Esophagus muscularis mucosa (tissue), 3 donors: ENCODE measurements at regions not wholly inside any gene's neighbourhood (a gene's known extent, or its start where the extent isn't known, plus 50 kb on each side); places are given as distances from the start of the nearest gene placed in this dataset.
A peak's percentile ranks its signal among the peaks of the same experiment; 100 is the strongest.

Experiments
- POLR2A ChIP-seq: fragments of 450-650 bp; IDR thresholded peaks from one replicate; pipeline ENCODE4 v1.6.1; 2017; ENCODE audit warnings: antibody characterized with exemption, moderate library complexity, mild to moderate bottlenecking, low read depth
- POLR2AphosphoS5 ChIP-seq, 2 donors: sonication (generic); formaldehyde crosslinking; IDR thresholded peaks; one replicate each; pipeline ENCODE4 v1.6.1; 2017; ENCODE audit warnings: antibody characterized with exemption in 2 of 2
- TF ChIP-seq, protein P1 (sequence below), 3 experiments: fragments of 200-600 bp in 2 of 3; fragments of 450-650 bp in 1 of 3; sonication (generic) in 2 of 3; IDR thresholded peaks; one replicate each; pipeline ENCODE4 v1.5.1; 2017 to 2019; ENCODE audit warnings: antibody characterized with exemption in 3 of 3, mild to moderate bottlenecking in 2 of 3, moderate library complexity in 1 of 3

DNA sequence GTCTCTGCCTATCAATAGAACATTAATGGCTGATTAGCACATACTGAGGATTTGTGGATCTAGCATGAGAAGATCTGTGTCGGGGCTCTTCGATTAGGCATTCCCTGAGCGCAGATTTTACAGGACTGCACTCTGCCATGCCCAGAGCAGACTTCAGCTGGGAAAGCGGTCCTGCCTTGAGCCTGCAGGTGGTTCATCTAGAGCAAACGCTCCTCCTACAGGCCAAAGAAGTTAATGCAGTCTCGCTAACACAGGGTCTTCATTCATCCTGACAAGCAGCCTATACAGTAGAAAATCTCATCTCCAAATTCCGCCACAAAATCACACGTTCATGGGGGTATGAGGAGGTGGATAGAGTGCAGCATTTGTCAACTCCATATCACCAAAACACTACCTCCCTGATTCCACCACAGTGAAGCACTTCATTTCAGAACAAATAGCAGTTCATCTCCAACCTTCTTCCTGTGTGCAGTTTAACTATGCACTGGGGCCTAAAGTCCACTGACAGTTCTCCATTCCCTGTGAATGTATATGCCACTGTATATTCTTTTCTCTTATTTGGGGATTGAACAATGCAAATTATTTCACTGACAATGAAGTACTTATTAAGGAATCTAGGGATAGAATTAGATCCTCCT is 405.8 kb downstream of the IGSF11 start:
- TF ChIP-seq, protein P1, sequence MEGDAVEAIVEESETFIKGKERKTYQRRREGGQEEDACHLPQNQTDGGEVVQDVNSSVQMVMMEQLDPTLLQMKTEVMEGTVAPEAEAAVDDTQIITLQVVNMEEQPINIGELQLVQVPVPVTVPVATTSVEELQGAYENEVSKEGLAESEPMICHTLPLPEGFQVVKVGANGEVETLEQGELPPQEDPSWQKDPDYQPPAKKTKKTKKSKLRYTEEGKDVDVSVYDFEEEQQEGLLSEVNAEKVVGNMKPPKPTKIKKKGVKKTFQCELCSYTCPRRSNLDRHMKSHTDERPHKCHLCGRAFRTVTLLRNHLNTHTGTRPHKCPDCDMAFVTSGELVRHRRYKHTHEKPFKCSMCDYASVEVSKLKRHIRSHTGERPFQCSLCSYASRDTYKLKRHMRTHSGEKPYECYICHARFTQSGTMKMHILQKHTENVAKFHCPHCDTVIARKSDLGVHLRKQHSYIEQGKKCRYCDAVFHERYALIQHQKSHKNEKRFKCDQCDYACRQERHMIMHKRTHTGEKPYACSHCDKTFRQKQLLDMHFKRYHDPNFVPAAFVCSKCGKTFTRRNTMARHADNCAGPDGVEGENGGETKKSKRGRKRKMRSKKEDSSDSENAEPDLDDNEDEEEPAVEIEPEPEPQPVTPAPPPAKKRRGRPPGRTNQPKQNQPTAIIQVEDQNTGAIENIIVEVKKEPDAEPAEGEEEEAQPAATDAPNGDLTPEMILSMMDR (IDR thresholded peaks at IDR 0.05): peak; percentile 56 to 85 (median 65)
- TF ChIP-seq POLR2A (no peak), POLR2AphosphoS5 (IDR thresholded peaks at IDR 0.05) (no peak)
